Fibroblast of gingiva (primary cell): ENCODE measurements at regions not wholly inside any gene's neighbourhood (a gene's known extent, or its start where the extent isn't known, plus 50 kb on each side); places are given as distances from the start of the nearest gene placed in this dataset.
"Not testable (repeated sequence)": the region's sequence is repeated elsewhere in the genome, so short reads cannot be mapped to it uniquely, and the experiment has no call there.

Source experiments
- DNase-seq: peaks from one replicate; pipeline ENCODE4 v3.0.0-alpha.2; 2011; ENCODE audit warnings: low read depth

DNA sequence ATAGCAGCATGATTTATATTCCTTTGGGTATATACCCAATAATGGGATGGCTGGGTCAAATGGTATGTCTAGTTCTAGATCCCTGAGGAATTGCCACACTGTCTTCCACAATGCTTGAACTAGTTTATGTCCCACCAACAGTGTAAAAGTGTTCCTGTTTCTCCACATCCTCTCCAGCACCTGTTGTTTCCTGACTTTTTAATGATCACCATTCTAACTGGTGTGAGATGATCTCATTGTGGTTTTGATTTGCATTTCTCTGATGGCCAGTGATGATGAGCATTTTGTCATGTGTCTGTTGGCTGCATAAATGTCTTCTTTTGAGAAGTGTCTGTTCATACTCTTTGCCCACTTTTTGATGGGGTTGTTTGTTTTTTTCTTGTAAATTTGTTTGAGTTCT is 54.0 kb upstream of the GPR89A start:
- DNase-seq = not testable (repeated sequence)

DNA sequence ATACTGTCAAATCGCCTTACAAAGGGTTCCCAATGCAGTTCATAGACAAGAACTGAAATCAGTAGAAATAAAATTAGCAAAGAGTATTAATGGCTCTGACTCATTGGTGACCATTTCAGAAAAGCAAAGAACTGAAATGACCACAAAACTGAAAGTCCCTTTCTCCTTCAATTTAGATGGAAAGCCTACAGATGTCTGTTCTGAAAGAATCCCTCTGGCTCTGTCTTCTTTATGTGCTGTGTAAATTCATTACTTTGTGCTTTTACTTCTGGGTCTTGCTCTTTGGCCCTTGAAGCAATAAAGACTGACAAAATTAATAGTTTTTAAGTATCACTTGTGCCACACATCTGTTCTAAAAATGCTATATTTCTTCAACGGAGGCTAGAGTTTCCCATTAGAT is 62.7 kb upstream of the GPR89A start:
- DNase-seq = no peak

DNA sequence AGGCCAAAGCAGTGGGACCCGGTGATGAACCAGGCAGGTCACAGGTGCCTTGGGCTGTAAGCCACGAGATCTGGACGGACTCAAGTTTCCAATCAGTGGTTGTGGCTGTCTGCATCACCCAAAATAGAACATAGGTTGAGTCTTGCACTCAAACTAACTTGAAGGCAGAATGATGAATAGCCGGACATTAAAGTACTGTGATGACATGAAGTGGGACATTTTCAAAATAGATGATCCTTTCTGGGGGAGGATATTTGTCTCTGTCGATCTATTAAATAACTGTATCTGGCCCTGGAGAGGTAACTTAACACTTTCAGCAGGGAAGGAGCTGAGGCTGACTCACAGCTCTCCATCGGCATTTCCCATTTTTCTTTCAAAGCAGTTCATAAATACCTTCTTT is 66.1 kb upstream of the GPR89A start:
- not testable (repeated sequence) for DNase-seq

DNA sequence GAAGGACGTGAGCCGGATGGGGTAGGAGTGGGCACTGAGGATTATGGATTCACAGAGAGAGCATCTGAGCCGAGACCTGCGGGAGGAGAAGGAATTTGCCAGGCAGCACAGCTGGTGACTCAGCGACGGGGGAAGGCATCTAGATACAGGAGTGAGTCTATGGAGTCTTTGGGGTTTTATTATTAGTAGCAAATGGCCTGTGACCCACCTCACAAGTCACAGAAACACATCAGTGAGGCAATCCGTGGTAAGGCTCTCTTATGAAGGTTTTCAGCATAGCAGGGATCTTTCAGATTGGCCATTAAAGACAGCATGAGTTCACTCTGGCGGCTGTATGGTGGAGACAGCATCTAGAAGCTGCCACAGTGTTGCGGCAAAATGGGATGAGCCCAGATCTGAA is 66.5 kb upstream of the GPR89A start:
- peak; percentile 55 for DNase-seq

DNA sequence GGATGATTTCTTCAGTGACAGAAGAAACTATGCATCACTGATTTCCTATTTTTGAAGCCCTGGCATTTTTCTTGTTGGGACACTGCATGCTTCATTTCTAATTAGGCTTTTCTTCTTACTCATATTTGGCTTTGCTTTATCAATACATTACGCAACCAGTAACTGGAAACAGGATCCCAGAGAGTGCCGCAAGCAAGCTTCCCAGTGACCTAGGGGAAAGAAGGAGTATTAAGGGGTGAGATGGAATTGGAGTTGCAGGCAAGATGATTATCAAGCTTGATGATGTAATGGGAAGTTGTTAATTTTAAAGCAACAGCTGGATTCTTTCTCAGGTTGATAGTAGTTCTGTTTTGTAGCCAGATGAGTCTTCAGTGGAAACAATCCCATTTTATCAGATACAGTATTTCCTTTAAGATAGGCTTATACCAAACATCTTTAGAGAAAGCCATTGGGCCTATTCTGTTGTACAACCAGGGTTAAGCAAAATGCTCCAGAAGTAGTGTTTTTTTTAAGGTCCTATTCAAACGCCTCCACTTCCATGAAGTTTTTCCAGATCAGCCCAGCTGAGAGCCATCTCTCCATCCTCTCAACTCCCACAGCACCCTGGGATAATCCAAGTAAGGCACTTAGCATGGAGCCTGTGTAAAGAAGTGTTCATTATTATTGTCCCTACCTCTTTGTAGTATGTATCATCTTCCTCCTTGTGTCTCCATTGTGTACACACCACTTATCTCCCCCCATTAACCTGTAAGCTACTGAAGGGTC is 69.5 kb upstream of the GPR89A start:
- DNase-seq = peak; percentile 76

DNA sequence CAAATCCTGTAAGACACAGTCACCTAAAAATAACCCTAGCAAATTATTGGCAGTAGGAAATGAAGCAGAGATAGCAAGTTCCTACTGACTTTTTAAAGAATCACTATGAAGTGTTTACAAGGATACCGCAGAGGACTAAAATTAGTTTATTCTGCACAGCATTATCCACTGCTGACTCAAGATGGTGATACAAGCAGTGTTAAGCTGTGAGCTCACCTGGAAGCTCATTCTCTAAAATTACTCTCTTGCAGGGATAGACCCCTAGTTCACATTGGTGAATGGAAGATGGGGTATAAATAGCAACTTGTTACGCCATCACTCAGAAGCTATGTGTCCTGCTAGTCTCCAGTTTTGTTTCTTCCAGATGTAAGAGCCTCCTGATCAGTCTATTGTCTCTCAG is 70.8 kb upstream of the GPR89A start:
- peak; percentile 41 for DNase-seq

DNA sequence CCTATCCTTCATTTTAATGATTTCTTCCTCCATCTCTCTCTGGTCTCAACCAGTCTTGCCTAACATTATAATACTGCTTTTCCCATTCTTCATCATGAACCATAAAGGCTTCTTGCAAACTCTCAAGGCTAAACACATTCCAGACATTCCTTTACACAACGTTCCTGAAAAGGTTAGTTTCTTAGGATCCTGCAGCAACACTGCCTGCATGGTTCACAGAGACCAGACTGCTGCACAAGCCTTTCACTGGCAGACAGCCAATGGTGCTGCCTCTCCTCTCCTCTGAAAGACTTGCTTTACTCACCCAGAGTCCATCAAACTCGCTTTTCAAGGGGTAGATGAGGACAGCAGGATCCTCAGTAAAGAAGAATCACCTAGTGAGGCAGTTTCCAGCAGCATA is 72.3 kb upstream of the GPR89A start:
- DNase-seq = peak; percentile 61

DNA sequence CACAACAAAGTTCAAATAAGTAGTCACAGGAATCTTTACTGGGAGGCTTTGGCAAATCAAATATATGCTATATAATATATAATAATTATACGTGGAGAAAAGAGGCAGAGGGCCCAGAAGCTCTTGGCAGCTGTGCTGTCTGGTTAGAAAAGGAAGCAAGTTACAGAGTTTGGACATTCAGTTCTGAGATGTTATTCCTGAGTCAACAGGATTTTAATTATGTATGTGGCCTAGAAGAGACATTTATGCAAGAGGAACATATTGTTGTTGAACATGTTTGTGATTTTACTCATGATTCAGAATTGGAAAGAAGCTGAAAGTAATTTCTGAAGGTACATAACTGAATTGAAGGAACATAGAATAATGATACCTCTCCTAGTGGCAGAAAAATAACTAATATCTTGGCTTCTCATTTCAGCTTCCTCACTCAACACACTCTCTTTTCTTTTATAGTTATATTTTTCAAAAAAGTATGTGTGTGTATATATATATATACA is 79.7 kb upstream of the GPR89A start:
- peak; percentile 45 for DNase-seq

DNA sequence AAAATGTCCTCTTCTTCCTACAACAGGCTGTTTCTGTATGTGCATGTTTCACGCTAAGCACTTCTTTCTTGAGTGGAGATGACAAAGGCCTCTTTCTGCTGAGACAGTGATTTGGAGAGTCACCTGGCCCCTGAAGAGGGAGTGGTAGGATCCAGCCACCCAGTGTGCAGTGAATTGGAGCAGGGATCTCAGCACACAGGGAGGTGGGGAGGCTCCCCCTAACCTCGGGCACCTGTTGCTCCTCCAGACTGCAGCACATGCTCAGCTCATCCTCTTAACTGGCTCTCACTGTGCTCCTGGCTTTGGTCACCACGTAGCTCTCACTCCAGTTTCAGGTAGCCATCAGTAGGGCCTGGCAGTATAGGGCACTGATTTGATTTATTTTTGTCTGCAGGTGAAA is 87.6 kb upstream of the GPR89A start:
- DNase-seq = not testable (repeated sequence)

DNA sequence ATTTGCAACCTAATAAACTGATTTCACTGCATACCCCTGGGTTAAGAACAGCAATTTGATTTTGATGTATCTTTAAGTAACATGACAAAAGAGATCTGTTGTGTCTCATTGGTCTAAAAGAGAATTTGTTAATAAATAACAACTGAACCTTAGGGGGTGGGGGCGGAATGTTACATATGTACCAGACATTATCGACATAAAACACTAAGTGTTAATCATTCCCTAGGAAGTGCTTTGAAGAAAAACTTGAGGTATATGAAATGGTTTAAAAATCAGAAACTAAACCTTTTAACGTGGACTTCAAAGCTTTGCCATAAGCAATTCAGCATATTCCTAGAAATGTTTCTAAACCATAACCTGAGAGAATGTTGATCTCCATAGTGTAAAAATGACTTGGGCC is 88.5 kb upstream of the GPR89A start:
- DNase-seq = not testable (repeated sequence)

DNA sequence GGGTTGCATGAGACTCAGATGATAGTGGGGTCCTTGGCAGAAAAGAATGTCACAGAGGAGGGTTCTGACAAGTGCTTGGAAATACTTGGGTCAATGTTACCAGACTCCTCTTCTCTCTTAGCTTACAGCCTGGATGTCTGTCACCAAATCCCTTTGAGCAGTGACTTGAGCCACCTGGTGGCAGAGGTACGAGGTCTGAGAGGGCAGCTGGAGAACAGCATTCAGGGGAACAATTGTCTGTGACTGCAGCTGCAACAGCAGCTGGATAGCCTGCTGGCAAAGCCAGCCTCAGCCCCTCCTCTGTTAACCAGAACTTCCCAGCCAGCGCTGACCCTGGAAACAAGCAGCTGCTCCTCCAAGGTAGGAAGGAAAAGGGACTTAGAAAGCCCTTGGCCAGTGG is 87.6 kb upstream of the NBPF20 start:
- not testable (repeated sequence) for DNase-seq

DNA sequence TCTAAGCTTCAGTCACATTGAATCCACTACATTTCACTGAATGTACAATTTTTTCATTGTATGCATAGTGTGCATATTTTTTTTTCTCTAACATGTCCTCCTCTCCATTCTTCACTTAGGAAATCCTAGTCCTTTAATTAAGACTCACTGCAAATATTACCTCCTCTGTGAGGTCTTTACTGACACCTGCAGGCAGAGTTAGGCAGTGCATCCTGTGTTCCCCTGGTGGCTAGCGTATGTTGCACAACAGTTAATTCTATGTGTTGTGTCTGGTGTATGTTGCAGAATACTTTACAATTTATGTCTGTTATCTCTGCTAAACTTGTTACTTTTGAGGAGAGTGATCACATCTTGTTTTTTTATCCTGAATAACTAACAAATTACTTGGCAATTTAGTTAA is 82.7 kb upstream of the NBPF20 start:
- not testable (repeated sequence) for DNase-seq

DNA sequence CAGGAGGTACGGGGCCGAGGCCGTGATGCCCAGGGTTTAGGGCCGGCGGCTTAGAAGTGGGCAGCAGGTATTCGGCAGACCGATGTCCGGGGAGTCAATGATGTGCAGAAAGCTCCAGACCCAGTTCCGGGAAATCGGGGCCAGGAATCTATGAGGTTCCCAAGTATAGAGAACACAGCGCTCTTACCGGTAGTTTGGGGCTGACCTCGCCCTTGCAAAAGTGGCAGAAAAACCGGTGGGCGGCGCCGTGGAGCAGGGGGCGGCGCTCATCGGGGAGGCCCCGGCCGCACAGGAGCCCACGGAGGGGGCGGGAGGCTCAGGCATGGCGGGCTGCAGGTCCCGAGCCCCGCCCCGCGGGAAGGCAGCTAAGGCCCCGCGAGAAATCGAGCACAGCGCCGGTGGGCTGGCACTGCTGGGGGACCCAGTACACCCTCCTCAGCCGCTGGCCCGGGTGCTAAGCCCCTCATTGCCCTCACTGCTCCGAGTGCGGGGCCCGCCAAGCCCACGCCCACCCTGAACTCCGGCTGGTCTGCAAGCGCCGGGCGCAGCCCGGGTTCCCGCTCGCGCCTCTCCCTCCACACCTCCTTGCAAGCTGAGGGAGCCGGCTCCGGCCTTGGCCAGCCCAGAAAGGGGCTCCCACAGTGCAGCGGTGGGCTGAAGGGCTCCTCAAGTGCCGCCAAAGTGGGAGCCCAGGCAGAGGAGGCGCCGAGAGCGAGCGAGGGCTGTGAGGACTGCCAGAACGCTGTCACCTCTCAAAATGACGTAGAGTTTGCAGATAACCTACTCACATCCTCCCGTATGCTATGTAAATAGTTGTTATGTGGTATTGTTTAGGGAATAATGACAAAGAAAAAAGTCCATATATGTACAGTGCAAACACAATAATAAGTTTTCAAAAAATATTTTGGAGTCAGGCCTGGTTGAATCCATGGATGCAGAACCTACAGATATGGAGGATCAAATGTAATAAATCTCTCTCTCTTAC is 80.6 kb upstream of the NBPF20 start:
- not testable (repeated sequence) for DNase-seq

DNA sequence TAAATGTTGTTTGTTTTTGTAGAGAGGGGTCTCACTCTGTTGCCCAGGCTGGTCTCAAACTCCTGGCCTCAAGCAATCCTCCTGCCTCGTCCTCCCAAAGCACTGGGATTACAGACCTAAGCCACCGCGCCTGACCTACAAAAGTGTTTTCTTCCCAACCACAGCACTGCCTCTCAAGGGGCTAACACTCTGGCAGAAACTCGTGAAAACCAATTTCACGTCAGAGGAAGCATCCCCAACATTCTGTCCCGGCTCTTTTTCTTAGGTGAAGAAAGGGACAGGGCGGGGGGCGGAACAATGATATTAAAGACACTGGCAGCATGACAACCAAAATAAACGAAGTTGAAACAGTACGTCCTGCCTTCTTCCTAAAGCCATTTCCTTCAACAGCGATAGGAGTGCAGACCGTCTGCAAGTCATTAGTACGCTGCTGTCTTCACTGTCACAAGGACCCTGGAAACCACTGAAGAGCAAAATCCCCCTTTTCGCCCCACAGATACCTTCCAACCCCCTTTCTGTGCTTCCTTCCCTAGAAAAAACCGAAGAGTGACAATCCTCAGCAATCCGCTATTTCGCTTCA is 79.5 kb upstream of the NBPF20 start:
- not testable (repeated sequence) for DNase-seq

DNA sequence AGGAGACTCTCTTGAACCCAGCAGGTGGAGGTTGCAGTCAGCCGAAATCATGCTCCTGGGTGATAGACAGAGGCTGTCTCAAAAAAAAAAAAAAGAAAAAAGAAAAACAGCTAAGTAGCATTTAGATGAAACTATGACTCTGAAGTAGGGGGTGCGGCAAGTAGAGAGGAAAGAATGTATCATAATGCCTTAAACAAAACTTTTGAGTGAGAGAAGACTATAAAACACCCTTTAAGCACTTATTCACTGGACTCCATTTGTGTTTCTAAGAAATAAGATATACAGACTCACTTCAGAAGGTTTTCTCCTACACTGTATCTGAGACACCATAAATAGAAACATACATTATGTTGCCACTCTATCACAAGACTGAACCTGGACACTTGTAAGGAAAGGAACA is 78.9 kb upstream of the NBPF20 start:
- DNase-seq = not testable (repeated sequence)

DNA sequence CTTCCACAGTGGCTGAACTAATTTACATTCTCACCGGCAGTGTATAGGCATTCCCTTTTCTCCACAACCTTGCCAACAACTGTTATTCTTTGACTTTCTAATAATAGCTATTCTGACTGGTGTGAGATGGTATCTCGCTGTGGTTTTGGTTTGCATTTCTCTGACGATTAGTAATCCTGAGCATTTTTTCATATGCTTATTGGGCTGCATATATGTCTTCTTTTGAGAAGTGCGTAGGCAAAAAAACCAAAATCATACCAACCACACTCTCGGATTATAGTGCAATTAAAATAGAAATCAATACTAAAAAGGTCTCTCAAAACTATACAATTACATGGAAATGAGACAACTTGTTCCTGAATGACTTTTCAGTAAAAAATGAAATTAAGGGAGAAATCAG is 74.8 kb upstream of the NBPF20 start:
- not testable (repeated sequence) for DNase-seq

DNA sequence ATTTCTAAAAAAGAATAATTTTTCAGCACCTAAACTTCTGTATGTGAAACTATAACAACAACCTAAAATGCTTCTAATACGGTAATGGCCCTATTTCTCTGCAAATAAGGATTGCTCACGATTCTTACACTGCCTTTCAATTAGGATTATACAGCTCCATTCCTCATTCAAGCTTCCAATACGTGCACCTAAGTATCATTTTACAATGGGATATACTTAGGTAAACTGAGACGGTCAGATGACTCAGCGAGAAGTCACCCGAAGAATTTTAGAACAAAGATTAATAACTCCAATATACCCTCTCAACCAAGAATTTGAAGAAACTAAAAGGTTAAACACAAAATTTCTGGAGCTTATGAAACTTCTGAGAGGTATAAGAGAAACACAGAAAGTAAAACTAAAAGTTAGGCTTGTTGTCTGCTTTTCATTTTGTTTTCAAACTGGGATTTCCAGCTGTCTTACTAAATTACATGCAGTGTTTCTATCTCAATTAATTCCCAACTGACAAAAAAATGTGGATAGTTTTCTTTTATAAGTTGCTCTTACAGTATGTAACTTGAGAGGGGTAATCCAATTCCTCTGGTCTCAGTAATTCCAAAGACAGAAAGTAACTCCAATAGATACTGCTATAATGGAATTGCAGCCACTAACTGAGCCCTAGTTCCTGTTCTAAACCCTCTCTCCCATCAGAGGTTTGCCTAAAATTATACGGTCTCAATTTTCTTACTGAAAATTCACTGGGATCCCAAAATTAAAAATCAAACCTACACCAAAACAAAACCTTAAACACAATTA is 69.9 kb upstream of the NBPF20 start:
- DNase-seq = not testable (repeated sequence)

DNA sequence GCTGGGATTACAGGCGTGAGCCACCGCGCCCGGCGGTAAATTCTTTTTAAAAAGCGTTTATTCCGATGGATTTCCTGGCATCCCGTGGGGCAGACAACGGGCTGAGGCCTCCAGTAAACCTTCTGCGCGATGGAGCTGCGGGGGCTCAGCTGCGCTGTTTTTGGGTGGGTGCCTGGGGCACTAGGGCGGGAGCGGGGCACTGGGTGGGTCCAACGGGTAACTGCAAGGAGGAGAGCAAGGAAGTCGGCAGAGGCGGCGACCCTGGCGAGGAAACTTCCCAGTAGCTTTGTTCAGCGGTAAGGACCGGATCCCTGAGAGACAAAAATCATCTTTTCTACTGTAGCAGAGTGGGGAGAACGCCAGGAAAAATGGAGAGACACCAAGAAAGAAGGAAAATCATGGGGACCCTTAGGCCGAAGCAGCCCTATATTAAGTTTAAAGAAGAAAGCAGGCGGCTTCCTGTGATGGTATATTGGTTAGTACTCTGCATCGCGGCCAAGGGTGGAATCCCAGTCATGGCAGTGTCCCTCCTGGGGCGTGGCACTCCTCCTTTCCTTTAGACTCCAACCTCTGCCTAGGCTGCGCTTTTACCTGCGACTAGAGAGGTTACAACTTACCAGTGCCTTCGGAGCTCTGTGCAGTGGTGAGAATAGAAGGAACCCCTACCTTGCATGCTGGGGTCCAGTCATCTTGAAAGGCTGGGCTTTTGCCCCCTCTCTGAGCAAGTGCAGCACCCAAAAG is 63.0 kb upstream of the NBPF20 start:
- DNase-seq = not testable (repeated sequence)

DNA sequence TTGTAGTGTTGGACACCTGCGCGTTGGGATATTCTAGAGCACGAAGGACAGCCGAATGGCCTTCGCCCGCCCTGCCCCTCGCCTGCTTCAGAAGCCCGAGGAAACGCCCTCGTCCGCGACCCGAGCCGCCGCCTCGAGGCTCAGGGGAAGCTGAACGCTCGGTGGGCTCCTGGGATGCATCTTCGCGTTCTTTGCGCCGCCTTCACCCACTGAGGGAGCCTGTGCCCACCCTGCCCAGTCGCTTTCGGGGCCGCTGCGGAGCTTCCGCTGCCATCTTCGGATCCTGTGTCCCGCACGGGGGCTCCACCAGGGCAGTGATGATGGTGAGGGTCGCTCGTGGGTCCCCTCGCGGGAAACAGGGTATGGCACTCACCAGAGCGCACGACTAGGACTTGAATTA is 61.8 kb upstream of the NBPF20 start:
- DNase-seq = not testable (repeated sequence)

DNA sequence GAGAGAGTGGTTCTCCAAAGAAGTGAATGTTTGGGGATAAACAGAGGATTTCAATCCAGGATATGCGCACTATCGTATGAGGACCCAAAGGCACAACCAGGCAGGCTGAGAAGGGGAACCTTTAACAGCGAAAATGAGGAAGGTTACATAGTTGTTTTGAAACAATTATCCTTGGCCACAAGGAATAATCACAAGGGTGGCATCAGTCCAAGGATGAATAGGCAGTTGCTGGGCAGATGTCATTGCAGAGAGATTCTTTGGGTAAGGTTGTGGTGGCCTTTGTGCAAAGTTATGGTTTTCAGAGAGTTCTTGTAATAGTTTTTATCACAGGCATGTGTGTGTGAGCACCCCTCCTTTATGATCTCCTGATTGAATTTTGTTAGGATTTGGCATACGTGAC is 58.9 kb upstream of the NBPF20 start:
- DNase-seq = not testable (repeated sequence)
